IgD-negative memory B cell (primary cell): ENCODE measurements at regions not wholly inside any gene's neighbourhood (a gene's known extent, or its start where the extent isn't known, plus 50 kb on each side); places are given as distances from the start of the nearest gene placed in this dataset.

ENCODE experiments used
- H3K27ac Mint-ChIP-seq, 3 donors: one replicate each; pipeline ENCODE4 v1.8.0; 2020 to 2022; ENCODE audit warnings: mild to moderate bottlenecking in 3 of 3, mixed read lengths in 3 of 3, moderate library complexity in 1 of 3
- H3K27me3 Mint-ChIP-seq: one replicate; pipeline ENCODE4 v1.8.0; 2021; ENCODE audit warnings: mixed read lengths
- H3K36me3 Mint-ChIP-seq: one replicate; pipeline ENCODE4 v1.8.0; 2020; ENCODE audit warnings: mild to moderate bottlenecking, mixed read lengths
- H3K4me1 Mint-ChIP-seq, 3 donors: one replicate each; pipeline ENCODE4 v1.8.0; 2020 to 2022; ENCODE audit warnings: mixed read lengths in 3 of 3, mild to moderate bottlenecking in 1 of 3
- H3K4me3 Mint-ChIP-seq, 4 donors: one replicate each; pipeline ENCODE4 v1.8.0; 2020 to 2022; ENCODE audit warnings: mild to moderate bottlenecking in 4 of 4, mixed read lengths in 4 of 4, moderate library complexity in 3 of 4
- H3K9me3 Mint-ChIP-seq, 3 donors: one replicate each; pipeline ENCODE4 v1.8.0; 2020 to 2021; ENCODE audit warnings: mixed read lengths in 3 of 3, mild to moderate bottlenecking in 1 of 3

GRCh38 chr3:128554465-128555097 lies 61.6 kb upstream of the GATA2 start:
- peaks cover 0 to 1% (median 0%) of the 10 kb centered on the region in 3 donors for H3K4me1 Mint-ChIP-seq
- H3K27me3 Mint-ChIP-seq = peaks cover 36% of the 10 kb centered on the region
- H3K27ac Mint-ChIP-seq = no peak overlapping the region
- H3K36me3 Mint-ChIP-seq = no peaks in the 10 kb centered on the region
- H3K4me3 Mint-ChIP-seq = peak overlapping the region in 1 of 4 donors; percentile 77
- H3K9me3 Mint-ChIP-seq = peaks cover 0 to 5% (median 0%) of the 10 kb centered on the region in 3 donors

DNA sequence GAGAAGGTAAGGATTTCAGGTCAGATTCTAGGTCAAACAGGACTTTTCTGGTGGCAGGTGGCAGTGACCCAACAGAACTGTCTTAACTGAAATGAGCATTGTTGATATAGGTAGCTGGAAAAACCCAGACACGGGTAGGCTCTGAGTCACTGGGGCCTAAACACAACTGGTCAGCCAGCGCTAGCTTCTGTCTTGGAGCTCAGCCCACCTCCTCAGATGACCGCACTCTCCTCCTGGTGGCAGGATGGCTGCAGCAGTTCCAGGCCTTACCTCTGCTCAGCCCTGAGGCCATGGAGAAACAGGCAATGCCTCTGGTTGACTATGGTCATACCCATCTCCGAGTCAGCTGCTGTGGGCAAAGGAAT lies 61.1 kb upstream of the GATA2 start:
- H3K27me3 Mint-ChIP-seq = peaks cover 33% of the 10 kb centered on the region
- H3K27ac Mint-ChIP-seq = no peak overlapping the region
- peaks cover 0 to 1% (median 0%) of the 10 kb centered on the region in 3 donors for H3K4me1 Mint-ChIP-seq
- peaks cover 1% of the 10 kb centered on the region for H3K36me3 Mint-ChIP-seq
- H3K4me3 Mint-ChIP-seq = no peak overlapping the region
- H3K9me3 Mint-ChIP-seq = peaks cover 0 to 5% (median 0%) of the 10 kb centered on the region in 3 donors

GRCh38 chr3:128553560-128553959 lies 60.6 kb upstream of the GATA2 start:
- Mint-ChIP-seq H3K27ac (no peak overlapping the region), H3K27me3 (peaks cover 33% of the 10 kb centered on the region), H3K4me1 (peaks cover 0 to 1% (median 0%) of the 10 kb centered on the region in 3 donors), H3K9me3 (peaks cover 0 to 5% (median 0%) of the 10 kb centered on the region in 3 donors), H3K36me3 (peaks cover 2% of the 10 kb centered on the region), H3K4me3 (peak overlapping the region in 1 of 4 donors; percentile 52)

- Mint-ChIP-seq H3K4me3 (no peak overlapping the region), H3K27me3 (peaks cover 33% of the 10 kb centered on the region), H3K27ac (no peak overlapping the region), H3K36me3 (peaks cover 2% of the 10 kb centered on the region), H3K9me3 (no peaks in the 10 kb centered on the region), H3K4me1 (peaks cover 0 to 1% (median 0%) of the 10 kb centered on the region in 3 donors)
Observed at GRCh38 chr3:128551867-128552266, 58.9 kb upstream of the GATA2 start.

DNA sequence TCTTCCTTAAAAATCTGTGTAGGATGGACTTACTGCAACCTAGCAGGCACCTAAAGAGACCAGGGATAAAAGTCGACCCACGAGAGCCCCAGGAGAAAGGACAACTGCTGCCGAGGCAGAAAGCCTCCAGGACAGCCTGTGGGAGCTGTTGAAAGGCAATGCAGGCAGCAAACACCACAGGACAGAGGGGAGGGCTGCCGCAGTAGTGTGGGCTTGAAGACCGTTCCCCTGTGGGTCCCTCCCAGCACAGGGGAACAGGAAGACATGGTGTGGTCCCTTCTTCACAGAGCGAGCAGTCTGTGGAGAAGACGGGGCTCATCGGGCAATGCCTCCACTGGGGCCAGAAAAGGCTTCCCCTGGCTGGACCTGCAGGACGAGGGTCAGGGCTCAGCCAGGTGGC lies 58.5 kb upstream of the GATA2 start:
- Mint-ChIP-seq H3K4me3 (no peak overlapping the region), H3K4me1 (peaks cover 0 to 1% (median 0%) of the 10 kb centered on the region in 3 donors), H3K9me3 (no peaks in the 10 kb centered on the region), H3K27ac (no peak overlapping the region), H3K36me3 (peaks cover 2% of the 10 kb centered on the region), H3K27me3 (peaks cover 31% of the 10 kb centered on the region)

DNA sequence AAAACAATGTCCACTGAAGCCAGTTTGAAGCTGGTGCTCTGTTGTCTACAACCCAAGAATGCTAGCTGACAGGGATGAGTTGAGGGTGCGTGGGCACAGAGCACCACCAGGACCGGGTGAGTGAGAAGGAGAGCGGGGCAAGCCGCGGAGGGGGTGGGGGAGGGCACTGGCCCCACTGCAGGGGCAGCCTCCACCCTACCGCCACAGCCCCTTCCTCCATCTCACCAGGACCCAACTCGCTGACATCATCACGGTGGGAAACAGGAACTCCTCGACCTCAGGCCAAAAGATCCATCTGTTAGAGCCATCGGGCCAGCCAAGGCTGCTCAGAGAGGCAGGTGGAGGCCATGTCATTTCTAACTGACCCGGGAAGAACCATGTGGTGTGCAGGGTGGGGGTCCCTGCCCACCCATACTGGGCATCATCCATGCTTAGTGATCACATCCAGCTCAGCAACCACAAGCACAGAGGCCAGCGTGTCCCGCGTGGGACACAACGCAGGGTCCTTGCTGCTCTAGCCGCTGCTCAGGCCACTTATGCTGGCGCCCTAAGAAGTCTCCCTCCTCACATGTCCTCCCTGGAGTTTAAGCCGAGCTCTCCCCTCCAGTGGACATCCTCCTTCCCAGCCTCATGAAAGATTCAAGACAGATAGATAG lies 57.6 kb upstream of the GATA2 start:
- Mint-ChIP-seq H3K9me3 (no peaks in the 10 kb centered on the region), H3K4me1 (peaks cover 0 to 1% (median 0%) of the 10 kb centered on the region in 3 donors), H3K4me3 (no peak overlapping the region), H3K27ac (no peak overlapping the region), H3K27me3 (peaks cover 29% of the 10 kb centered on the region), H3K36me3 (peaks cover 2% of the 10 kb centered on the region)

GRCh38 chr3:128550113-128550440 lies 57.1 kb upstream of the GATA2 start:
- Mint-ChIP-seq H3K9me3 (no peaks in the 10 kb centered on the region), H3K27me3 (peaks cover 29% of the 10 kb centered on the region), H3K27ac (no peak overlapping the region), H3K36me3 (peaks cover 2% of the 10 kb centered on the region), H3K4me3 (no peak overlapping the region), H3K4me1 (peaks cover 0 to 1% (median 0%) of the 10 kb centered on the region in 3 donors)

DNA sequence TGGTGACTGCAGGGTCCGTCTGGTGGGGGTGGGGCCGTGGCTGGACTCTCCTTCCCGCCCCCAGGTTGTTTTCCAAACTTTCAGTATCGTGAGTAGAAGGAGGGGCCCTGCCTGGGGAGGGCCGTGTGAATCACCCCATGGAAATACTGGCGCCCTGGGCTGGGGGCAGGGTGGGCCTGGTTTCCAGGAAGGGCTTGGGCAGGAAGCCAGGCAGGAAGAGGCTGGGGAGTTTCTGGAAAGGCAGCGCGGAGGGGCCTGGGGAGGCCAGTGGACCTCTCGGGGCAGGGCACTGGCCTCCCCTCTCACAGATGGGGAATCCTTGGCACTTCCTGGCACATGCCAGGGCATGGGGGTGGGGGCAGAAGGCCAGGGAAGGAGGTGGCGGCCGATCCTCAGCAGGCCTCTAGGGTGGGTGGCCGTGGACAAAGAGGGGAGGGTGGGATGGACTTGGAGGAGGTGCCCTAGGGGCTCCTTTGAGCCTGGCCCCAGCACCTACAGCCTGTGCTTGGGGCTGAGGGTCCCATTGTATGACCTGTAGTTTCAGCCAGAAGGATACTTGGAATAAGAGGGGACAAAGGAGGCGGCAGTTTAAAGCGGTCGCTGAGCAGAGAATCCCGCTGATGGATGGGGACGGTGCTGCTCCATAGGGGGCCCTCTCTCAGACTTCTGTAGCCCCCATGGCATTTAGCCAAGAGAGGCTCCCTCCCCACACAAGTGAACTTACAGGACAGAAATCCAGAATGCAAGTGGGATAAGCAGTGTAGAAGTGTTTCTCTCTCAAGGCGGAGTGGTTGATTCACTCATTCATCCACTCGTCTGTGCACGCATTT lies 56.5 kb upstream of the GATA2 start:
- Mint-ChIP-seq H3K27ac (no peak overlapping the region), H3K36me3 (peaks cover 2% of the 10 kb centered on the region), H3K9me3 (no peaks in the 10 kb centered on the region), H3K4me1 (peaks cover 0 to 1% (median 0%) of the 10 kb centered on the region in 3 donors), H3K27me3 (peaks cover 23% of the 10 kb centered on the region), H3K4me3 (no peak overlapping the region)

GRCh38 chr3:128548426-128549282 lies 55.7 kb upstream of the GATA2 start:
- Mint-ChIP-seq H3K36me3 (peaks cover 2% of the 10 kb centered on the region), H3K4me3 (no peak overlapping the region), H3K27ac (no peak overlapping the region), H3K9me3 (peaks cover 0 to 1% (median 0%) of the 10 kb centered on the region in 3 donors), H3K4me1 (peaks cover 0 to 1% (median 0%) of the 10 kb centered on the region in 3 donors), H3K27me3 (peaks cover 17% of the 10 kb centered on the region)

DNA sequence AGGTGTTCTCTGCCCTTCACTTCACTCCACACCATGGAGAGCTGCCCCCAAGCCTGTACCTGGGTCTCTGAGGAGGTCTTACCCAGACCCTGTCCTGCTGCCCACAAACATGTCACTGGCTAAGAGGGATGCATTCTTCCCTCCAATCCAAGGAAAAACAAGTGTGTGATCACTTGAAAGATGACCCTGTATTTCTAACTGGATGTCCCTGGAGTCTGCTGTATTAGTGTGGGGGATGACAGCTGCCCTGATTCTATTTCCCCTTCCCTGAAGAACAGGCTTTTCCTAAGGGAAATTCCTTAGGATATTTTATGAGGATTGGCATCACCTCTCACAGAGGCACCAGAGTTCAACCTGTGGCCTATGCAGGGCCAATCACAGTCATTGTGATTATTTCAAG lies 55.0 kb upstream of the GATA2 start:
- Mint-ChIP-seq H3K9me3 (peaks cover 0 to 7% (median 6%) of the 10 kb centered on the region in 3 donors), H3K27ac (no peak overlapping the region), H3K36me3 (peaks cover 6% of the 10 kb centered on the region), H3K4me3 (no peak overlapping the region), H3K27me3 (peaks cover 14% of the 10 kb centered on the region), H3K4me1 (peaks cover 0 to 1% (median 0%) of the 10 kb centered on the region in 3 donors)

- Mint-ChIP-seq H3K36me3 (peaks cover 7% of the 10 kb centered on the region), H3K27ac (no peak overlapping the region), H3K4me1 (peaks cover 0 to 1% (median 0%) of the 10 kb centered on the region in 3 donors), H3K9me3 (peaks cover 3 to 12% (median 10%) of the 10 kb centered on the region in 3 donors), H3K27me3 (peaks cover 13% of the 10 kb centered on the region), H3K4me3 (no peak overlapping the region)
Observed at GRCh38 chr3:128547368-128547987, 54.5 kb upstream of the GATA2 start.

- Mint-ChIP-seq H3K4me3 (no peak overlapping the region), H3K27me3 (peaks cover 14% of the 10 kb centered on the region), H3K9me3 (peaks cover 3 to 12% (median 10%) of the 10 kb centered on the region in 3 donors), H3K4me1 (peaks cover 0 to 1% (median 0%) of the 10 kb centered on the region in 3 donors), H3K27ac (no peak overlapping the region), H3K36me3 (peaks cover 7% of the 10 kb centered on the region)
Observed at GRCh38 chr3:128546646-128547045, 53.6 kb upstream of the GATA2 start.

DNA sequence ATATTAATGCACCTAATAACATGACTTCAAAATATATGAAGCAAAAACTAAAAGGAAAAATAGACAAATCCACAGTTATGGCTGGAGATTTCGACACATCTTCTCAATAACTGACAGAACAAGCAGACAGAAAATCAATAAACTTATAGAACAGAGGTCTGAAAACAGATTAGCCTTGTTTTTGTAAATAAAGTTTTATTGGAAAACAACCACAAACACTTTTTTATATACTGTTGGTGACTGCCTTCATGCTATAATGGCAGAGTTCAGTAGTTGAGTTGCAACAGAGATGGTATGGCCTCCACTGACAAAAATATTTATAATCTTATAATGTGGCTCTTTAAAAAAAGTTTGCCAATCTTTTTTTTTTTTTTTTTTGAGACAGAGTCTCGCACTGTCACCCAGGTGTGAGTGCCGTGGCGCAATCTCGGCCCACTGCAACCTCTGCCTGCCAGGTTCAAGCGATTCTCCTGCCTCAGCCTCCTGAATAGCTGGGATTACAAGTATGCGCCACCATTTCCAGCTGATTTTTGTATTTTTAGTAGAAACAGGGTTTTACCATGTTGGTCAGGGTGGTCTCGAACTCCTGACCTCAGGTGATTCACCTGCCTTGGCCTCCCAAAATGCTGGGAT lies 52.2 kb upstream of the GATA2 start:
- peaks cover 18% of the 10 kb centered on the region for H3K27me3 Mint-ChIP-seq
- H3K27ac Mint-ChIP-seq = no peak overlapping the region
- peaks cover 3 to 15% (median 10%) of the 10 kb centered on the region in 3 donors for H3K9me3 Mint-ChIP-seq
- H3K36me3 Mint-ChIP-seq = peaks cover 7% of the 10 kb centered on the region
- H3K4me1 Mint-ChIP-seq = no peaks in the 10 kb centered on the region
- H3K4me3 Mint-ChIP-seq = no peak overlapping the region

DNA sequence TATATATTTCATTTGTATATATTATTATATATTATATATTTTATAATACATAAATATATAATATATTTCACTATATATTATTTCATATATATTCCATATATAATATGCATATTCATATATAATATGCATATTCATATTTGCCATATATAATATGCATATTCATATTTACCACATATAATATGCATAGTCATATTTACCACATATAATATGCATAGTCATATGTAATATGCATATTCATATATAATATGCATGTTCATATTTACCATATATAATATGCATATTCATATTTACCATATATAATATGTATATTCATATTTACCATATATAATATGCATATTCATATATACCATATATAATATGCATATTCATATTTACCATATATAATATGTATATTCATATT lies 51.2 kb upstream of the GATA2 start:
- H3K27ac Mint-ChIP-seq = no peak overlapping the region
- peaks cover 3 to 15% (median 10%) of the 10 kb centered on the region in 3 donors for H3K9me3 Mint-ChIP-seq
- peaks cover 7% of the 10 kb centered on the region for H3K36me3 Mint-ChIP-seq
- no peaks in the 10 kb centered on the region for H3K4me1 Mint-ChIP-seq
- H3K4me3 Mint-ChIP-seq = no peak overlapping the region
- peaks cover 25% of the 10 kb centered on the region for H3K27me3 Mint-ChIP-seq
